Dendritic cell treated with granulocyte-macrophage colony-stimulating factor and Interleukin-4, amounts not matched to agents 40 ng/mL and 50 ng/mL, for 4 days (primary cell): ENCODE measurements at regions not wholly inside any gene's neighbourhood (a gene's known extent, or its start where the extent isn't known, plus 50 kb on each side); places are given as distances from the start of the nearest gene placed in this dataset.
"Not testable (repeated sequence)": the region's sequence is repeated elsewhere in the genome, so short reads cannot be mapped to it uniquely, and the experiment has no call there.

Experiments
- H3K27ac Mint-ChIP-seq: one replicate; pipeline ENCODE4 v1.8.0; 2022; ENCODE audit warnings: mild to moderate bottlenecking, mixed read lengths
- H3K27me3 Mint-ChIP-seq: one replicate; pipeline ENCODE4 v1.8.0; 2022; ENCODE audit warnings: mild to moderate bottlenecking, mixed read lengths
- H3K36me3 Mint-ChIP-seq: one replicate; pipeline ENCODE4 v1.8.0; 2022; ENCODE audit warnings: low read depth, mixed read lengths
- H3K4me1 Mint-ChIP-seq: one replicate; pipeline ENCODE4 v1.8.0; 2022; ENCODE audit warnings: low read depth, mixed read lengths
- H3K4me3 Mint-ChIP-seq: one replicate; pipeline ENCODE4 v1.8.0; 2022; ENCODE audit warnings: mild to moderate bottlenecking, moderate library complexity, mixed read lengths
- H3K9me3 Mint-ChIP-seq: one replicate; pipeline ENCODE4 v1.8.0; 2022; ENCODE audit warnings: mixed read lengths
- intact Hi-C: fragments of 100-400 bp; cut with micrococcal nuclease; formaldehyde crosslinking; loops from one replicate; pipeline ENCODE4 v1.15.0; 2022

DNA sequence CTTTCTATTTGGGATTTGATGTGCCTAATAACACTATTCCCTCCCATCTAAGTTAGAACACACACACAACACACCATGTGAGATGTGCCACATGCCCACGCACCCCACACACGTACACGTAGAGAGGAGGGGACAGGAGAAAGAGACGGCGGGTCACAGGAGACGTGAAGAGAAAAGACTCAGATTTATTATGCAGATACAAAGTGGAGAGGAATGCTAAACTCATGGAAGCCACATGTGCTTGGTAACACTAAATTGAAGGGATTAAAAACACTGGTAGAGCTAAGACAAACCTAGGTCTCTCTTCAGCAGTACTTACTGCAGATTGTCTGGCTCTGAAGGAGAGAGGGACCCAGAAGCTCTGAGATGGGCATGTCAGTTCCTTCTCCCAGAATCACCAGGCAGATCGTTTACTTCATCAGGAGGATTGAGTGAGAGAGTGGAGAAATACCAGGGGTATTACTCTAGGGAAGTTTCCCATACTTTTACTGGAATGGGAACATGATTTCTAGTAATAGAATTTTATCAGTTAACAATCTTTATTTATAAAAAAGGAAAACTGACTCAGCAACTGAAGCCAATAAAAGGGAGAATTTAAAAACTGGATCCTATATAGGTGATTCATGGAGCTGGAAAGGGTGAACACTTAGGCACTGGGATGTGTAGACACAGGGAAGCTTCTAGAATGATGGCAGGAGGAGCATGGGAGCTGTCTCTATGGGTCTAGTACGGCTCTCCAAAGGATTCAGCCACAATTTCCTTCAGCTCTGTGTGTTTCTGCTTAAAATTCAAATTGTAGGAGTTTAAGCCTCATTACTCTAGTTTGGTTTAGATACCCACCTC lies 139.4 kb downstream of the MACIR start:
- no peaks in the 10 kb centered on the region for H3K36me3 Mint-ChIP-seq
- H3K27me3 Mint-ChIP-seq, result peaks cover 3% of the 10 kb centered on the region
- no peaks in the 10 kb centered on the region for H3K9me3 Mint-ChIP-seq
- no peak overlapping the region for H3K4me3 Mint-ChIP-seq
- intact Hi-C loops, result no loop called here
- no peak overlapping the region for H3K27ac Mint-ChIP-seq
- H3K4me1 Mint-ChIP-seq, result peaks cover 10% of the 10 kb centered on the region

DNA sequence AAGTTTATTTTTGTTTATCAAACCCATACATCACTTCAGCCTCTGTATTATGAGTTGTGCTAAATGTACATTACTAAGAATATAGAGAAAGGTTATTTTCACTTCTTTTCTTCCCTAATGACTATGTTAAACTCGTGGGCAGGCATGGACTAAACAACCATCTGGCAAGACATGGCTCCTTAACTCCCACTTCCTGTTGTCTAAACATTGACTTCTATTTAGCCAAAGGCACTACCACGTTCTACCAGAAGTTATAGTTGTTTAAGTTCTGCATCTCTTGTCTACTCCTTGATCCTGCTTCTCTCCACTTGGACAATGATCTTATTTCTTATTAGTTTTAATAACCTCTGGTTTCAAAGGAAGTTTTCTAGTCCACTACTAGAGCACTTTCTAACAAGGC lies 136.1 kb downstream of the MACIR start:
- no peak overlapping the region for H3K27ac Mint-ChIP-seq
- intact Hi-C loops, result no loop called here
- no peaks in the 10 kb centered on the region for H3K27me3 Mint-ChIP-seq
- peaks cover 16% of the 10 kb centered on the region for H3K4me1 Mint-ChIP-seq
- H3K9me3 Mint-ChIP-seq, result no peaks in the 10 kb centered on the region
- no peaks in the 10 kb centered on the region for H3K36me3 Mint-ChIP-seq
- no peak overlapping the region for H3K4me3 Mint-ChIP-seq

DNA sequence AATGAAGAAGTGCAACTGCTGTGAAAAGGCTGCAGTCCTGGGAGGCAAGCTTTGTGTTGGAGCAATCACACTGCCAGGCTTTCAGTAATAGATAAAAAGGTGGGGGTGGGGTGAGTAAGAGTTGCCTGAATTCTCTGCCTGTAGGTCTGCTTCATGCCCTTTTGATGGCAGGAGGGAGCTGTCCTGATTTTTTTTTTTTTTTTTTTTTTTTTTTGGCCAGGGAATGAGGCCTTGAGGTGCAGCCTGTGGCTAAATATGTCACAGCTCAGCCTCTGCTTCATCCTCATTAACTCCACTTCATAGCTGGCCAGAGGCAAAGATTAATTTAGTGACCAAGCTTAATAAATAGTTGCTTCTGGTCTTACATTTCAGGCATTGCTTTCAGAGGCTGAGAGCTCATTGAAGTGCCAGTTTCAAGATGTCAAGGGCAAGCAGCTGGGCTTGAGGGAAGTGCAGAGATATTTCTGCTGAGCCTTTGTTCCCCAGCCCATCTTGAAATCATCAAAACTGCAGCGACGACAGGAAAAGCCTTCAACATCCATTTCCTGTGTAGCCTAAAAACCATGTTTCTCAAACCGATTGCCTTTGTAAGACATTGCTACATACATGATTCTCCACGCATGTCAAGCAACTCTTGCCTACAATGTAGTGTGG lies 134.7 kb downstream of the MACIR start:
- no peak overlapping the region for H3K4me3 Mint-ChIP-seq

DNA sequence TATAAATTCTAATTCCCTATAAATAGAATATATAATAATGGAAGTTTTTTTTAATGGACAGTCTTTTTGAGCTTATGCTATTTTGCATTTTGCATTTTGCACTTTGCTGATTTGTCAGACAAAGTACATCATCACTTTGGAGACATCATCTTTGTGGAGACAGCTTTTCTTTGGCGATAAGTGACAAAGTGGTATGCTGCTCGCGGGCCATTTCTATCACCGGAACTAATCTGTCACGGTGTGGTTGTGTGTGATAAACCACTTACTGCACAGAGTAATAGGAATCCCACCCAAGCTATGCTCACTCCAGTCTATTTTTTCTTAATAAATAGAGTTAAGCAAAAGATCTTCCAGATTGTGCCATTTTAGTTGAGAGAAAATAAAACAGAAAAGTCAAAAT lies 133.1 kb downstream of the MACIR start:
- Mint-ChIP-seq H3K4me1 (peaks cover 16% of the 10 kb centered on the region), H3K4me3 (no peak overlapping the region), H3K27ac (no peak overlapping the region), H3K9me3 (no peaks in the 10 kb centered on the region), H3K27me3 (no peaks in the 10 kb centered on the region), H3K36me3 (no peaks in the 10 kb centered on the region)
- intact Hi-C loops, result no loop called here

More for the DNA sequence above, 134.7 kb downstream of the MACIR start:
- H3K27me3 Mint-ChIP-seq, result no peaks in the 10 kb centered on the region
- peak overlapping the region; percentile 65 for H3K27ac Mint-ChIP-seq
- H3K4me1 Mint-ChIP-seq, result peaks cover 16% of the 10 kb centered on the region
- H3K36me3 Mint-ChIP-seq, result no peaks in the 10 kb centered on the region
- H3K9me3 Mint-ChIP-seq, result no peaks in the 10 kb centered on the region
- intact Hi-C loops, result no loop called here

DNA sequence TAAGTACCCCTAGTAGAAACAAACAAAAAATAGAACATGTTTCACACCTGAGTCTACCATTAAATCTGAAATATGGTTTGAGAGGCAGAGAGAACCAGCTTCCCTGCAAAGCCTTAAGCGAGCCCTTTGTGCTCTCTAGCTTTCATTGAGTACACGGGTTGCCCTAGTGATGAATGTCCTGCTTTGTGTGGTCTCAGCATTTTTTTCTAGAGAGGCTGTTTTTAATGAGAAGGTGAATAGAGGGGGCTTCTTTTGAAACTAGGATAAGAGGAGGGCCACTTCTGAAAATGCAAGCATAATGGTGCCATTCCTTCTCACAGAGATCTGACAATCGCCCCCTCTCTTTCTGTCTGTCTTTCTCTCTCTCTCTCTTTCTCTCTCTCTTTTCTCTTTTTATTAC lies 131.3 kb downstream of the MACIR start:
- Mint-ChIP-seq H3K27ac (no peak overlapping the region), H3K4me1 (peaks cover 14% of the 10 kb centered on the region), H3K4me3 (no peak overlapping the region), H3K9me3 (peaks cover 4% of the 10 kb centered on the region), H3K36me3 (no peaks in the 10 kb centered on the region), H3K27me3 (no peaks in the 10 kb centered on the region)
- intact Hi-C loops, result no loop called here

DNA sequence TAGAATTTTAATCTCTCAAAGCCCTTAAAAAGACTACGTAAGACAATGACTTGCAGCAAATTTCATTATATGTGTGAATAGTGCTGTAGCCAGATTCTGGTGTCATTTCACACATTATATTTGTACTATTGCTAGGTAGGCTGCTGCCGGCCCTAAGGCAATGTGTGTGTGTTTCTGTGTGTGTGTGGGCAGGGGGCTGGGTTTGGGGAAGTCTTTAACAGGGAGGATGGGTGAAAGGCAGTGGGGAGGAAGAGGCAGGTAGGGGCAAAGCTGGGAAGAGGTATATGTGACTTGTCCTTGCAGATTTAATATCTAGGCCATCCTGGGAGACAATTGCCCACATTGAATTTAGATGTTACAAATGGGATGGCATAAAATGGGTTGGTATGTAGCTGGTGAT lies 130.8 kb downstream of the MACIR start:
- no peak overlapping the region for H3K4me3 Mint-ChIP-seq
- H3K9me3 Mint-ChIP-seq, result peaks cover 9% of the 10 kb centered on the region
- no peak overlapping the region for H3K27ac Mint-ChIP-seq
- peaks cover 9% of the 10 kb centered on the region for H3K4me1 Mint-ChIP-seq
- H3K27me3 Mint-ChIP-seq, result no peaks in the 10 kb centered on the region
- H3K36me3 Mint-ChIP-seq, result no peaks in the 10 kb centered on the region
- intact Hi-C loops, result no loop called here

DNA sequence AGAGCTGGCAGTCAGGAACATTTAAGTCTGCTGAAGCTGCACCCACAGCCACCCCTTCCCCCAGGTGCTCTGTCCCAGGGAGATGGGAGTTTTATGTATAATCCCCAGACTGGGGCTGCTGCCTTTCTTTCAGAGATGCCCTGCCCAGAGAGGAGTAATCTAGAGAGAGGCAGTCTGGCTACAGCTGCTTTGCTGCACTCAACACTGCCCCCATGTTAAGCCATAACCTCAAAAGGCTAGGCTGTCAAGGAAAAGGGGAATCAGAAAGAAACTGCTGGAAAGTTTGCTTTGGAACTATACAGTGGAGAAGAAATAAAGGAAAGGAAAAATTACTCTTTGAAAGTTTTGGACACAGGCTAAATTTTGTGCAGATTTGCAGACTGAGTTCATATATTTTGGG lies 127.2 kb downstream of the MACIR start:
- H3K27ac Mint-ChIP-seq, result no peak overlapping the region
- no peak overlapping the region for H3K4me3 Mint-ChIP-seq
- peaks cover 27% of the 10 kb centered on the region for H3K9me3 Mint-ChIP-seq
- intact Hi-C loops, result no loop called here
- no peaks in the 10 kb centered on the region for H3K27me3 Mint-ChIP-seq
- no peaks in the 10 kb centered on the region for H3K4me1 Mint-ChIP-seq
- H3K36me3 Mint-ChIP-seq, result no peaks in the 10 kb centered on the region

DNA sequence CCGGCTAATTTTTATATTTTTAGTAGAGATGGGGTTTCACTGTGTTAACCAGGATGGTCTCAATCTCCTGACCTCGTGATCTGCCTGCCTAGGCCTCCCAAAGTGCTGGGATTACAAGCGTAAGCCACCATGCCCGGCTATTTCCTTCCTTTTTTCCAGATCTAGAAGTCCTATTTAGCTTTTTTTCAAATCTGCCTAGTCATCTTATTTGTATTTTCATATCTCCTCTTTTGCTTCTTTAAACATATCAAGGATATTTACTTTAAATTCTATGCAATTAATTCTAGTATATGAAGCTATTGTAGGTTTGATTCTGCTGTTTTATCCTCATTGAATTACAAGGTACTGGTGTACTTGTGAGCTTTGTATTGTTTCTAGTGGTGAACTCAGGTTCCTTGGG lies 119.1 kb downstream of the MACIR start:
- intact Hi-C loops, H3K9me3 Mint-ChIP-seq, H3K4me3 Mint-ChIP-seq, H3K27me3 Mint-ChIP-seq, H3K27ac Mint-ChIP-seq, H3K36me3 Mint-ChIP-seq, H3K4me1 Mint-ChIP-seq: not testable (repeated sequence)

DNA sequence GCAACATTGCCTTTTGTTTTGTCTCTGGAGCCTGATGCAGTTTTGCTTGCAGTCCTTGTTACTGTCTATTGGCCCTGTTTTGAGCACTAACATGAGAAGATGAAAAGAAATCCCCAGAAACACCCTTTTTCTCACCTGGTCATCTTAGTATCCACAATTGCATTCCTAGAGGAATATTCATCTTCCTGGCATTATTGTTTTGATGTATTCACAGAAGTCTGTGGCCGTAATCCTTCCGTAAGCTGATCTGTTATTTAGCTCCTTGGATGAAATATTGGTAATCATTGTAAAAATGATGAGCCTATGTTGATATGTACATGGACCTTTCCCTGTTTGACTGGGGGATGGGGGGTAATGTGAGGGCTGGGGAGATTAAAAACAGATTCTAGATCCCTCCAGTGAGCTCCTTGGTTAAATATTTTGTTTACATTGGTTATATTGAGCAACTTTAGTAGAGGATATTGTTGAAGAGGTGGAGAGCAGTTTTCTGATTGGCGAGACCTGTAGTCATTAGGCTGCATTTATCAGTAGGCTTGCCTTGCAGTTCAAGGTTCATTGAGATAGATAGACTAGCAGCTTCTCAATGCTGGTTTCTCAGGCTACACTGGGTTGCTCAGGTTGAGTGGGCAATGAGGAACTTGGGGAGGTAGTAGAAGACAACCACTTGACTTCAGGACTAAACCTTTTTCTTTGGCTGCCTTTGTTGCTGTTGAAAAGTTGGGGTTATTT lies 117.5 kb downstream of the MACIR start:
- no peaks in the 10 kb centered on the region for H3K9me3 Mint-ChIP-seq
- no peak overlapping the region for H3K4me3 Mint-ChIP-seq
- peak overlapping the region; percentile 15 for H3K27ac Mint-ChIP-seq
- H3K27me3 Mint-ChIP-seq, result no peaks in the 10 kb centered on the region
- no peaks in the 10 kb centered on the region for H3K36me3 Mint-ChIP-seq
- intact Hi-C loops, result no loop called here
- H3K4me1 Mint-ChIP-seq, result peaks cover 7% of the 10 kb centered on the region

DNA sequence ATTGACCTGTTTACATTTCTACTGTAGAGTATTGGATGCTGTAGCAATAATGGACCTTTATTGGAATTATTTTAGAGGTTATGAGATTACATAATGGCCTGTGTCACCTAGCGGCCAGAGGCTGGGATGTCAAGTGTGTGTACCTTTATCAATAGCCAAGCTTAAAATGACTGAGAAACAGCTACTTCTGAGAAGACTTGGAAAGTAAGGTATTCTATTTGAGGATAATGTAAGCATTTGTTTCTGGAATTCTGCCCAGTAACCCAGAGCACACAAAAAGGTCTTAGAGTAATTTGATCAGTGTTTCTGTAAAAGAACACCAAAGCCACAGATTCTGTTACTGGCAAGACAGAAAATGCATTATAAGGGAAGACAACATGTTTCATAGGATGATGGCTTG lies 116.8 kb downstream of the MACIR start:
- no peak overlapping the region for H3K27ac Mint-ChIP-seq
- H3K9me3 Mint-ChIP-seq, result no peaks in the 10 kb centered on the region
- intact Hi-C loops, result no loop called here
- no peaks in the 10 kb centered on the region for H3K27me3 Mint-ChIP-seq
- H3K4me1 Mint-ChIP-seq, result peaks cover 7% of the 10 kb centered on the region
- H3K4me3 Mint-ChIP-seq, result no peak overlapping the region
- H3K36me3 Mint-ChIP-seq, result no peaks in the 10 kb centered on the region

DNA sequence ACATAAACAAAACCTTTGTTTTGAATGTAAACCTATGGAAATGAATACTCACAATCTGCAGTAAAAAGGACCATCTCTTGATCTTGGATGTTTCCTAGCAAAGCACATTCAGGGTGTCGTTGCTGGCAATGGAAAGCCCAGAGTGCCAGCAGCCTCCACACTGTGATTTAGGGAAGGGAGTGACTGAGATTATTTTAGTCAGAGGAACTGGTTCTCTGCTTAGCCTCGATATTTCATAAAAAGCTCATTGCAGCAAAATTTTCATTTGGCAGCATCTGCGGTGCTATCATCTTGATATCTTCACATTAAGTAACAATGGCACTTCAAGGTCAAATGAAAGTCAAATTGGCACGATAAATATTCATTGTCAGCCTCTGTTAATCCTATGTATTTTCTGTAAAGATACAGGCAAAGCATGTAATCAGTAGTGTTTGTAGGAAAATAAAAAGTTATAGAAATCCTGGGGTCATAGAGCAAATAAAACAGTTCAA lies 116.0 kb downstream of the MACIR start:
- no peaks in the 10 kb centered on the region for H3K27me3 Mint-ChIP-seq
- intact Hi-C loops, result no loop called here
- peaks cover 7% of the 10 kb centered on the region for H3K4me1 Mint-ChIP-seq
- H3K27ac Mint-ChIP-seq, result no peak overlapping the region
- no peaks in the 10 kb centered on the region for H3K36me3 Mint-ChIP-seq
- H3K9me3 Mint-ChIP-seq, result no peaks in the 10 kb centered on the region
- H3K4me3 Mint-ChIP-seq, result no peak overlapping the region

DNA sequence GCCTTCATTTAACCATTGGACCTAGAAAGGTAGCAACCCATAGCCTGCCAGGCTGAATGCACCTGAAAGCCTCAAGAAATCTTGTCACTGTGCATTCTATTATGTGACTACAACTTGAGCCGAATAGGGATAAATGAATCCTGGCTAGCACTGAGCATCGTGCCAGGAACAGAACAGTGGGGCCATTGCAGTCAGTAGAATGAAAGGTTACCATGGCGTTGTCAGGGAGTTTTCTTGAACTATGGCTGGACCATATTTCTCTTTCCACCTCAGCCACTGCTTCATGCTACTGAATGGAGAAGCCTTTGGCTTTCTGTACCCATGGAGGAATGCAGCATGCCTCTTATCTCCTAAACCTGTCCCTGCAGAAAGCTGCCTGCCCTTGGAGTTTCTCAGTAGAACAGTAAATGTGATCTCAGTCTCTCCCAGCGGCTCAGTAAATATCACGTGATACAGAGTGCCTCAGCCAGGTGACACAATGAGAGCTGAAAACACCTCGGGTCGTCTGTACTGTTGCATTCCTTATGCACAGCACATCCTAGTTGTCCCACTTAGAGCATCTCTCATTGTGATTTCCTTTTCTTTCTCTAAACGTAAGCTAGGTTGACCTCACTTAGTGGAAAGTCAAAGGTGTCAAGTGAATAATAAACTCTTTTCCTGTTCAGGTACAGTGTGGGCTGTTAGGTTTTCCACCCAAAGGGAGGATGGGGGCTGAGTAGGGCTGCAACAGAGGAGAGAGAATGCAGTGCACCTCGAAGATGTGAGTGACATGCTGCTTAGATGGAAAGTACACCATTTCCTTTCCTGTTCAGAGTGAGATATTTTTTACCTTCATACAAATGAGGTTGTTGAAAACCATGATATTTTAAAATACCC lies 115.3 kb downstream of the MACIR start:
- no peaks in the 10 kb centered on the region for H3K36me3 Mint-ChIP-seq
- H3K4me3 Mint-ChIP-seq, result no peak overlapping the region
- H3K27ac Mint-ChIP-seq, result no peak overlapping the region
- H3K27me3 Mint-ChIP-seq, result no peaks in the 10 kb centered on the region
- peaks cover 6% of the 10 kb centered on the region for H3K4me1 Mint-ChIP-seq
- no peaks in the 10 kb centered on the region for H3K9me3 Mint-ChIP-seq
- intact Hi-C loops, result no loop called here

DNA sequence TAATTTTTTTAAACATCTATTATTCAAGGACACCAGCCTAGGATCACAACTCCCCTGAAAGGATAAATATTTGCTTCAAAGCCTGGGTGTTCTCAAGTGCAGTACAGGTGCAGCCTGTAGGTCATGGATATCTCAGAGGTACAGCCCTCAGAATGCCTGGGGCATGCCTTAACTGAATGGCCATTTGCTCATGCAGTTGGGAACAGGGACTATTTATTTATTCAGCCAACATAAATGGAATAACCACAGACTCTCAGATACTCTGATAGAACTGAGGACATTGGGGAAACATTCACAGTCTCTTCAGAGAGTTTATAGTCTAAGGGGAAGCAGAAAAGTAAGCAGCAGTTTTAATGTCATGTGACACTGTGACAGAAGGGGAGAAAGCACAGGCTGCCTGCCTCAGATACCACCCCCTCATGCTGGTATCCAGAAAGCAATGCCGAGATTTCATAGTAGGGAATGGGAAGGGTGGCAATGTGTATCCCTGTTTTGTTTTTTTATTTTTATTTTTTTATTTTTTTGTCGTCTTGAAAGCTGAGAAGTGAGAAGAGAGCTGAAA lies 112.6 kb downstream of the MACIR start:
- intact Hi-C loops, result no loop called here
- Mint-ChIP-seq H3K4me3 (no peak overlapping the region), H3K27me3 (no peaks in the 10 kb centered on the region), H3K27ac (no peak overlapping the region), H3K9me3 (no peaks in the 10 kb centered on the region), H3K36me3 (no peaks in the 10 kb centered on the region), H3K4me1 (no peaks in the 10 kb centered on the region)
